Panc1 (cell line): ENCODE measurements at regions not wholly inside any gene's neighbourhood (a gene's known extent, or its start where the extent isn't known, plus 50 kb on each side); places are given as distances from the start of the nearest gene placed in this dataset.

Experiments used
- ATAC-seq: fragments of 200-7000 bp; cut with Tn5 transposase; 2 replicates; pipeline ENCODE4 v1.9.1; 2020; ENCODE audit warnings: mild to moderate bottlenecking, moderate library complexity
- BruUV-seq: library from RNA; stranded (reverse); fragments of 400-500 nt; replicated peaks from 2 replicates; lab custom pipeline; 2021; lab: Mats Ljungman, UMichigan
- CTCF ChIA-PET: fragments of 300-600 bp; sonication (Branson Sonifier 250); formaldehyde crosslinking; loops from one replicate; lab custom pipeline; 2022; ENCODE audit warnings: antibody characterized with exemption; lab: Charles Lee
- POLR2A ChIA-PET: fragments of 300-600 bp; sonication (Branson Sonifier 250); formaldehyde crosslinking; loops from one replicate; lab custom pipeline; 2022; ENCODE audit warnings: antibody characterized with exemption; lab: Charles Lee
- DNase-seq: peaks from one replicate; pipeline ENCODE4 v3.0.0-alpha.2; 2010; ENCODE audit warnings: low read depth, low spot score
- H3K27ac ChIP-seq: 2 replicates; pipeline ENCODE4 v1.5.1; 2011; ENCODE audit warnings: mild to moderate bottlenecking, low read length, inconsistent platforms
- H3K27me3 ChIP-seq: fragments of 200-500 bp; sonication (Bioruptor generic); 2 replicates; pipeline ENCODE4 v1.6.0; 2014; ENCODE audit warnings: low read length, inconsistent platforms; ENCODE audit not compliant: control insufficient read depth, insufficient read depth
- H3K36me3 ChIP-seq: fragments of 200-500 bp; sonication (Bioruptor generic); 2 replicates; pipeline ENCODE4 v1.5.1; 2014; ENCODE audit warnings: inconsistent platforms, mild to moderate bottlenecking, low read length, moderate library complexity; ENCODE audit not compliant: control insufficient read depth, insufficient read depth
- H3K4me1 ChIP-seq: 2 replicates; pipeline ENCODE4 v1.5.1; 2011; ENCODE audit warnings: inconsistent platforms, mild to moderate bottlenecking, low read length, moderate library complexity; ENCODE audit not compliant: control insufficient read depth, insufficient read depth
- H3K4me3 ChIP-seq, 2 experiments: 2 replicates each; pipeline ENCODE4 v1.5.1; 2011 to 2012; ENCODE audit warnings: low read depth in 2 of 2, low read length in 2 of 2, mild to moderate bottlenecking in 2 of 2, inconsistent platforms in 1 of 2, moderate library complexity in 1 of 2
- H3K9me3 ChIP-seq: fragments of 200-500 bp; sonication (Bioruptor generic); 2 replicates; pipeline ENCODE4 v1.5.1; 2014; ENCODE audit warnings: low read depth, mild to moderate bottlenecking, inconsistent platforms, low read length, moderate library complexity; ENCODE audit not compliant: control insufficient read depth, insufficient read depth
- CTCF ChIP-seq: fragments of 450-650 bp; IDR thresholded peaks from 2 replicates; pipeline ENCODE4 v1.5.1; 2017; ENCODE audit warnings: mild to moderate bottlenecking
- POLR2AphosphoS5 ChIP-seq: IDR thresholded peaks from 2 replicates; pipeline ENCODE4 v1.6.1; 2012; ENCODE audit warnings: mild to moderate bottlenecking, low read depth, low read length, moderate library complexity
- REST ChIP-seq, 2 experiments: IDR thresholded peaks; 2 replicates each; pipeline ENCODE4 v1.6.1; 2011 to 2012; ENCODE audit warnings: low read depth in 2 of 2, control low read depth in 1 of 2, low read length in 1 of 2, mild to moderate bottlenecking in 1 of 2, moderate library complexity in 1 of 2; ENCODE audit not compliant: insufficient read depth in 1 of 2
- SIN3A ChIP-seq: IDR thresholded peaks from 2 replicates; pipeline ENCODE4 v1.6.1; 2012; ENCODE audit warnings: low read depth, mild to moderate bottlenecking, low read length, moderate library complexity, borderline replicate concordance; ENCODE audit not compliant: insufficient read depth
- TCF7L2 ChIP-seq: IDR thresholded peaks from 2 replicates; pipeline ENCODE4 v1.6.1; 2011; ENCODE audit warnings: mild to moderate bottlenecking, low read depth, low read length, inconsistent platforms
- in situ Hi-C: cut with HindIII; loops from 2 replicates; pipeline ENCODE4 v1.10.0; 2016; ENCODE audit warnings: low sequenced_read_pairs, low pct_unique_long_range_greater_than_20kb
- intact Hi-C: fragments of 100-400 bp; cut with micrococcal nuclease; formaldehyde crosslinking; loops from one replicate; pipeline ENCODE4 v1.10.0; 2022; ENCODE audit not compliant: unreplicated experiment

- no peak overlapping the region for H3K4me3 ChIP-seq
- no peaks in the 10 kb centered on the region for H3K9me3 ChIP-seq
- H3K27me3 ChIP-seq, result no peaks in the 10 kb centered on the region
- H3K4me1 ChIP-seq, result no peaks in the 10 kb centered on the region
- no TSS peak for BruUV-seq
- no peaks in the 10 kb centered on the region for H3K36me3 ChIP-seq
- ChIA-PET POLR2A (no interaction called here), CTCF (no interaction called here)
- H3K27ac ChIP-seq, result no peak overlapping the region
- in situ Hi-C loops (no loop called here), intact Hi-C loops (no loop called here)
- DNase-seq (no peak), ATAC-seq (no peak)
- TF ChIP-seq POLR2AphosphoS5, result no peak
- TF ChIP-seq TCF7L2, result no peak
- no peak for TF ChIP-seq CTCF
- no peak for TF ChIP-seq REST (IDR thresholded peaks at IDR 0.05; ENCODE audit: insufficient read depth in 1 of 2, low read depth in 2 of 2, low read length in 1 of 2)
- no peak for TF ChIP-seq SIN3A
These were observed 200.2 kb downstream of the TMTC3 start for GRCh38 chr12:88342251-88342806.

GRCh38 chr12:88351146-88351545 is 209.0 kb downstream of the TMTC3 start:
- no peak overlapping the region for H3K4me3 ChIP-seq
- ATAC-seq (no peak), DNase-seq (no peak)
- TF ChIP-seq TCF7L2, result no peak
- no peak for TF ChIP-seq POLR2AphosphoS5
- no peak for TF ChIP-seq REST (IDR thresholded peaks at IDR 0.05; ENCODE audit: insufficient read depth in 1 of 2, low read depth in 2 of 2, low read length in 1 of 2)
- no peak for TF ChIP-seq CTCF
- TF ChIP-seq SIN3A, result no peak
- ChIA-PET CTCF (no interaction called here), POLR2A (no interaction called here)
- no peaks in the 10 kb centered on the region for H3K9me3 ChIP-seq
- in situ Hi-C loops (no loop called here), intact Hi-C loops (no loop called here)
- no peak overlapping the region for H3K27ac ChIP-seq
- H3K4me1 ChIP-seq, result no peaks in the 10 kb centered on the region
- no peaks in the 10 kb centered on the region for H3K27me3 ChIP-seq
- no TSS peak for BruUV-seq
- H3K36me3 ChIP-seq, result no peaks in the 10 kb centered on the region
